A673 (cell line): ENCODE measurements at regions not wholly inside any gene's neighbourhood (a gene's known extent, or its start where the extent isn't known, plus 50 kb on each side); places are given as distances from the start of the nearest gene placed in this dataset.

Experiments
- EZH2 ChIP-seq: fragments of 200-600 bp; sonication (generic); IDR thresholded peaks from 2 replicates; pipeline ENCODE4 v1.6.1; 2017; ENCODE audit warnings: borderline replicate concordance, low read depth, mild to moderate bottlenecking, mixed read lengths, antibody characterized with exemption, low read length; ENCODE audit not compliant: poor library complexity, severe bottlenecking
- TF ChIP-seq, protein P1 (sequence below): fragments of 300-800, 200-600 bp; sonication (generic); conservative IDR thresholded peaks from 2 replicates; pipeline ENCODE4 v1.5.1; 2017; ENCODE audit warnings: low read depth, mild to moderate bottlenecking, antibody characterized with exemption, low read length, moderate library complexity, mixed read lengths

DNA sequence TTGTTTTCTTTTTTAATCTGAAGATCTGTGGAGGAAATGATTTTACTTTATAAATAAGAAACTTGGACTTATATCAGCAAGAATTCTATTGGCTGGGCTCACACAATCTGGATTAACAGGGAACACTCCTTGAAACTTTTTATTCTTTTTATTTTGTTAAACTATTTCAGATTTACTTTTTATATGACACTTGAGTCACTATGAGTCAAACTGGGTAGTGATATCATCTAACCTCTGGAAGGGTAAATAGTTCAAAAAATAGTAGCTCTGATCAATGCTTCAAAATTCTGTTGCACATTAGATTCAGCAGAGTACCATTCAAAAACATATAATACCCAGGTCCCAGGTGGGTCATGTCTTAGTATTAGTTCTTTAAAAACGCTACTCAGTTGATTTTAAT lies 55.1 kb upstream of the NBEA start:
- TF ChIP-seq, protein P1, sequence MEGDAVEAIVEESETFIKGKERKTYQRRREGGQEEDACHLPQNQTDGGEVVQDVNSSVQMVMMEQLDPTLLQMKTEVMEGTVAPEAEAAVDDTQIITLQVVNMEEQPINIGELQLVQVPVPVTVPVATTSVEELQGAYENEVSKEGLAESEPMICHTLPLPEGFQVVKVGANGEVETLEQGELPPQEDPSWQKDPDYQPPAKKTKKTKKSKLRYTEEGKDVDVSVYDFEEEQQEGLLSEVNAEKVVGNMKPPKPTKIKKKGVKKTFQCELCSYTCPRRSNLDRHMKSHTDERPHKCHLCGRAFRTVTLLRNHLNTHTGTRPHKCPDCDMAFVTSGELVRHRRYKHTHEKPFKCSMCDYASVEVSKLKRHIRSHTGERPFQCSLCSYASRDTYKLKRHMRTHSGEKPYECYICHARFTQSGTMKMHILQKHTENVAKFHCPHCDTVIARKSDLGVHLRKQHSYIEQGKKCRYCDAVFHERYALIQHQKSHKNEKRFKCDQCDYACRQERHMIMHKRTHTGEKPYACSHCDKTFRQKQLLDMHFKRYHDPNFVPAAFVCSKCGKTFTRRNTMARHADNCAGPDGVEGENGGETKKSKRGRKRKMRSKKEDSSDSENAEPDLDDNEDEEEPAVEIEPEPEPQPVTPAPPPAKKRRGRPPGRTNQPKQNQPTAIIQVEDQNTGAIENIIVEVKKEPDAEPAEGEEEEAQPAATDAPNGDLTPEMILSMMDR: no peak
- no peak for TF ChIP-seq EZH2
